H1 (cell line): ENCODE measurements at regions not wholly inside any gene's neighbourhood (a gene's known extent, or its start where the extent isn't known, plus 50 kb on each side); places are given as distances from the start of the nearest gene placed in this dataset.

Experiments used
- CTCF ChIA-PET: fragments of 300-600 bp; sonication (Branson Sonifier 250); formaldehyde crosslinking; loops from one replicate; lab custom pipeline; 2021; ENCODE audit not compliant: partially characterized antibody; lab: Charles Lee
- POLR2A ChIA-PET: fragments of 300-600 bp; sonication (Branson Sonifier 250); formaldehyde crosslinking; loops from one replicate; lab custom pipeline; 2021; ENCODE audit warnings: inconsistent platforms; ENCODE audit not compliant: partially characterized antibody; lab: Charles Lee
- DNase-seq, 2 experiments: peaks; one replicate each; pipeline versions ENCODE4 v3.0.0 to v3.0.0-alpha.2; 2010 to 2022; ENCODE audit warnings: low spot score in 2 of 2, low read depth in 1 of 2, mixed read lengths in 1 of 2
- FAIRE-seq: peaks from 2 replicates; lab custom pipeline; 2011; peaks lifted over from hg19 to GRCh38; lab: Jason Lieb, UNC
- H2AFZ ChIP-seq: 2 replicates; pipeline ENCODE4 v1.8.1; 2012; ENCODE audit warnings: low read length, inconsistent platforms
- H2AK5ac ChIP-seq: 2 replicates; pipeline ENCODE4 v1.6.1; 2013; ENCODE audit warnings: low read depth, low read length
- H2BK120ac ChIP-seq: replicated peaks from 2 replicates; pipeline ENCODE3; 2013; ENCODE audit warnings: low read depth, low read length, inconsistent platforms
- H2BK12ac ChIP-seq: 2 replicates; pipeline ENCODE4 v1.6.1; 2013; ENCODE audit warnings: low read depth, low read length
- H2BK15ac ChIP-seq: 2 replicates; pipeline ENCODE4 v1.6.1; 2013; ENCODE audit warnings: low read length
- H2BK20ac ChIP-seq: 2 replicates; pipeline ENCODE4 v1.6.1; 2013; ENCODE audit warnings: low read length
- H2BK5ac ChIP-seq: 2 replicates; pipeline ENCODE4 v1.6.1; 2013; ENCODE audit warnings: low read depth, low read length
- H3K14ac ChIP-seq: 2 replicates; pipeline ENCODE4 v1.6.1; 2013; ENCODE audit warnings: inconsistent platforms; ENCODE audit not compliant: insufficient read length
- H3K18ac ChIP-seq: 2 replicates; pipeline ENCODE4 v1.6.1; 2013; ENCODE audit warnings: low read length; ENCODE audit errors: extremely low read depth
- H3K23ac ChIP-seq: 2 replicates; pipeline ENCODE4 v1.6.1; 2013; ENCODE audit warnings: inconsistent platforms; ENCODE audit not compliant: insufficient read length
- H3K23me2 ChIP-seq: 2 replicates; pipeline ENCODE4 v1.6.1; 2013; ENCODE audit warnings: low read depth, low read length
- H3K27ac ChIP-seq: 2 replicates; pipeline ENCODE4 v1.6.1; 2011; ENCODE audit warnings: low read depth, low read length, inconsistent platforms
- H3K27me3 ChIP-seq, 4 experiments: replicated peaks in 1 of 4; 1 replicate in 1 of 4; 2 replicates in 3 of 4; pipeline versions ENCODE4 v1.6.1 to v1.8.1; 2011 to 2013; ENCODE audit warnings: low read length in 3 of 4, mild to moderate bottlenecking in 3 of 4, inconsistent platforms in 2 of 4, mixed read lengths in 2 of 4, moderate library complexity in 1 of 4; ENCODE audit not compliant: control insufficient read depth in 3 of 4, insufficient read depth in 3 of 4; ENCODE audit errors: extremely low read depth in 1 of 4
- H3K36me3 ChIP-seq, 4 experiments: 2 replicates each; pipeline versions ENCODE4 v1.6.1 to v1.8.1; 2011 to 2013; ENCODE audit warnings: mild to moderate bottlenecking in 4 of 4, low read length in 3 of 4, moderate library complexity in 2 of 4, control low read depth in 1 of 4, inconsistent platforms in 1 of 4; ENCODE audit not compliant: insufficient read depth in 4 of 4, control insufficient read depth in 2 of 4
- H3K4ac ChIP-seq: replicated peaks from 2 replicates; pipeline ENCODE3; 2013; ENCODE audit warnings: low read length, low read depth, mixed read lengths, inconsistent platforms; ENCODE audit not compliant: insufficient read length
- H3K4me1 ChIP-seq, 4 experiments: replicated peaks in 1 of 4; 1 replicate in 1 of 4; 2 replicates in 3 of 4; pipeline versions ENCODE4 v1.6.1 to v1.8.1; 2011 to 2013; ENCODE audit warnings: low read length in 3 of 4, inconsistent platforms in 2 of 4, mixed read lengths in 1 of 4; ENCODE audit not compliant: insufficient read depth in 4 of 4, control insufficient read depth in 3 of 4
- H3K4me2 ChIP-seq, 2 experiments: 2 replicates each; pipeline versions ENCODE4 v1.6.1 to v1.8.1; 2011 to 2013; ENCODE audit warnings: low read depth in 2 of 2, low read length in 2 of 2, control low read depth in 1 of 2, inconsistent platforms in 1 of 2, mild to moderate bottlenecking in 1 of 2; ENCODE audit not compliant: insufficient read depth in 1 of 2
- H3K4me3 ChIP-seq, 4 experiments: fragments of 200-600, 300-600 bp in 1 of 4; sonication (generic), shearing (Covaris generic), sonication (Bioruptor Twin) in 1 of 4; 2 replicates each; pipeline versions ENCODE4 v1.5.1 to v1.8.1; 2011 to 2016; ENCODE audit warnings: low read length in 4 of 4, low read depth in 3 of 4, control low read depth in 2 of 4, inconsistent platforms in 2 of 4, mild to moderate bottlenecking in 2 of 4, mixed read lengths in 1 of 4, moderate library complexity in 1 of 4; ENCODE audit not compliant: insufficient read depth in 2 of 4; ENCODE audit errors: extremely low read depth in 1 of 4
- H3K56ac ChIP-seq: replicated peaks from 2 replicates; pipeline ENCODE3; 2013; ENCODE audit warnings: low read depth, mild to moderate bottlenecking, mixed read lengths, low read length, inconsistent platforms; ENCODE audit not compliant: insufficient read length
- H3K79me1 ChIP-seq: 2 replicates; pipeline ENCODE4 v1.6.1; 2013; ENCODE audit warnings: low read depth, low read length, control low read depth
- H3K79me2 ChIP-seq, 2 experiments: 2 replicates each; pipeline versions ENCODE4 v1.6.1 to v1.8.1; 2012 to 2013; ENCODE audit warnings: low read length in 2 of 2, mild to moderate bottlenecking in 2 of 2, inconsistent platforms in 1 of 2; ENCODE audit not compliant: insufficient read depth in 2 of 2, control insufficient read depth in 1 of 2
- H3K9ac ChIP-seq, 4 experiments: replicated peaks in 1 of 4; 1 replicate in 1 of 4; 2 replicates in 3 of 4; pipeline versions ENCODE4 v1.6.1 to v1.8.1; 2011 to 2013; ENCODE audit warnings: low read depth in 3 of 4, low read length in 3 of 4, control low read depth in 2 of 4, mild to moderate bottlenecking in 2 of 4, moderate library complexity in 2 of 4, inconsistent platforms in 1 of 4; ENCODE audit errors: extremely low read depth in 1 of 4
- H3K9me3 ChIP-seq, 2 experiments: 2 replicates each; pipeline versions ENCODE4 v1.6.1 to v1.8.1; 2012 to 2013; ENCODE audit warnings: mild to moderate bottlenecking in 2 of 2, moderate library complexity in 2 of 2, control low read depth in 1 of 2, inconsistent platforms in 1 of 2, low read depth in 1 of 2, low read length in 1 of 2, mixed read lengths in 1 of 2; ENCODE audit not compliant: insufficient read depth in 2 of 2
- H4K20me1 ChIP-seq, 2 experiments: replicated peaks in 1 of 2; 2 replicates each; pipeline versions ENCODE3 to v1.8.1; 2011 to 2013; ENCODE audit warnings: inconsistent platforms in 2 of 2, low read length in 2 of 2, mild to moderate bottlenecking in 1 of 2; ENCODE audit not compliant: insufficient read depth in 2 of 2, control insufficient read depth in 1 of 2
- H4K5ac ChIP-seq: 2 replicates; pipeline ENCODE4 v1.6.1; 2013; ENCODE audit warnings: low read length, low read depth, mixed read lengths, inconsistent platforms; ENCODE audit not compliant: insufficient read length
- H4K8ac ChIP-seq: 2 replicates; pipeline ENCODE4 v1.8.0; 2013; ENCODE audit warnings: mild to moderate bottlenecking, moderate library complexity, low read length, inconsistent platforms; ENCODE audit not compliant: insufficient read depth; ENCODE audit errors: extremely low read depth
- H4K91ac ChIP-seq: replicated peaks from 2 replicates; pipeline ENCODE3; 2013; ENCODE audit warnings: low read length, mixed read lengths, inconsistent platforms; ENCODE audit not compliant: insufficient read length
- EGR1 ChIP-seq: IDR thresholded peaks from 2 replicates; pipeline ENCODE4 v1.6.1; 2011; ENCODE audit warnings: low read depth, low read length, borderline replicate concordance
- MAFK ChIP-seq: IDR thresholded peaks from 2 replicates; pipeline ENCODE4 v1.6.1; 2012; ENCODE audit warnings: low read depth, mild to moderate bottlenecking, improper control_type of control experiment, low read length
- WGBS, 2 experiments: shearing (Covaris generic) in 1 of 2; methylation state at CpG; one replicate each; pipeline versions ENCODE4 v1.1.6 to v1.1.7; 2013 to 2015; ENCODE audit warnings: low lambda C conversion rate in 2 of 2, mixed read lengths in 2 of 2, inconsistent platforms in 1 of 2, low coverage in 1 of 2, missing lambda C conversion rate in 1 of 2; ENCODE audit not compliant: insufficient replicate concordance in 2 of 2, insufficient coverage in 1 of 2, insufficient read length in 1 of 2; ENCODE audit errors: extremely low coverage in 1 of 2, missing lambda C conversion rate in 1 of 2; 5-methylcytosine and 5-hydroxymethylcytosine counted together

GRCh38 chr4:72663828-72664227 is 94.8 kb upstream of the ADAMTS3 start:
- CTCF ChIA-PET: no interaction called here
- Histone ChIP-seq H3K4me2 (peak overlapping the region; percentile 17 to 45; a peak in 3 of 4 replicates), H4K91ac (no peak overlapping the region), H2BK12ac (no peak overlapping the region), H2BK15ac (no peak overlapping the region), H2AK5ac (no peak overlapping the region), H3K27ac (no peak overlapping the region), H3K79me2 (no peaks in the 10 kb centered on the region), H3K4me3 (peak overlapping the region in 1 of 4 experiments; percentile 24; a peak in 1 of 8 replicates), H3K27me3 (no peaks in the 10 kb centered on the region), H4K20me1 (no peaks in the 10 kb centered on the region), H3K4me1 (peaks cover 2 to 9% (median 6%) of the 10 kb centered on the region in 4 experiments; a peak in 6 of 7 replicates), H2AFZ (peak overlapping the region; percentile 92), H3K14ac (no peak overlapping the region), H3K23me2 (no peaks in the 10 kb centered on the region), H3K23ac (no peak overlapping the region), H4K8ac (no peak overlapping the region), H3K9me3 (no peaks in the 10 kb centered on the region), H2BK20ac (no peak overlapping the region), H3K18ac (no peak overlapping the region), H3K9ac (no peak overlapping the region), H3K79me1 (no peaks in the 10 kb centered on the region)
- FAIRE-seq (no peak), DNase-seq (no peak)
- POLR2A ChIA-PET: no interaction called here
- TF ChIP-seq MAFK (no peak), EGR1 (peak; percentile 67; the same call in 1 of the 2 replicates)
- TF ChIP-seq, all 59 proteins: peak for 1
- H4K5ac ChIP-seq: no peak overlapping the region
- 33% methylated on average over 4 of the region's 4 CpGs; no CpG with 5 or more reads in 1 of the 2 experiments for WGBS, 2 experiments
- no peak overlapping the region for H2BK5ac ChIP-seq
- H3K56ac ChIP-seq: no peak overlapping the region
- no peaks in the 10 kb centered on the region for H3K36me3 ChIP-seq
- H2BK120ac ChIP-seq: no peak overlapping the region
- no peak overlapping the region for H3K4ac ChIP-seq
